T-helper 17 cell (primary cell): ENCODE measurements at regions not wholly inside any gene's neighbourhood (a gene's known extent, or its start where the extent isn't known, plus 50 kb on each side); places are given as distances from the start of the nearest gene placed in this dataset.
"Not testable (repeated sequence)": the region's sequence is repeated elsewhere in the genome, so short reads cannot be mapped to it uniquely, and the experiment has no call there.

ENCODE experiments used
- ATAC-seq: fragments of 150-1000 bp; cut with Tn5 transposase; 2 replicates; pipeline ENCODE4 v1.10.0; 2021; ENCODE audit warnings: mild to moderate bottlenecking, moderate library complexity
- DNase-seq, 3 donors: peaks; one replicate each; pipeline versions ENCODE4 v3.0.0 to v3.0.0-alpha.2; 2020 to 2021
- H3K9me3 ChIP-seq: one replicate; pipeline ENCODE4 v1.7.0; 2013; ENCODE audit warnings: low read length, mild to moderate bottlenecking; ENCODE audit not compliant: control insufficient read depth, poor library complexity, severe bottlenecking
- H3K27ac Mint-ChIP-seq: one replicate; pipeline ENCODE4 v1.8.0; 2022; ENCODE audit warnings: mild to moderate bottlenecking, moderate library complexity, mixed read lengths
- H3K27me3 Mint-ChIP-seq: one replicate; pipeline ENCODE4 v1.8.0; 2022; ENCODE audit warnings: mixed read lengths
- H3K36me3 Mint-ChIP-seq: one replicate; pipeline ENCODE4 v1.8.0; 2022; ENCODE audit warnings: low read depth, mixed read lengths
- H3K4me1 Mint-ChIP-seq: one replicate; pipeline ENCODE4 v1.8.0; 2022; ENCODE audit warnings: mild to moderate bottlenecking, mixed read lengths
- H3K4me3 Mint-ChIP-seq: one replicate; pipeline ENCODE4 v1.8.0; 2022; ENCODE audit warnings: mild to moderate bottlenecking, moderate library complexity, mixed read lengths

- H3K4me3 Mint-ChIP-seq, result no peak overlapping the region
- no peaks in the 10 kb centered on the region for H3K4me1 Mint-ChIP-seq
- ATAC-seq (no peak), DNase-seq (no peak)
- no peaks in the 10 kb centered on the region for H3K36me3 Mint-ChIP-seq
- H3K27me3 Mint-ChIP-seq, result peaks cover 20% of the 10 kb centered on the region
- no peak overlapping the region for H3K27ac Mint-ChIP-seq
- no peaks in the 10 kb centered on the region for H3K9me3 ChIP-seq
Measured at GRCh38 chr18:10353791-10354190, 100.6 kb upstream of the APCDD1 start.

DNA sequence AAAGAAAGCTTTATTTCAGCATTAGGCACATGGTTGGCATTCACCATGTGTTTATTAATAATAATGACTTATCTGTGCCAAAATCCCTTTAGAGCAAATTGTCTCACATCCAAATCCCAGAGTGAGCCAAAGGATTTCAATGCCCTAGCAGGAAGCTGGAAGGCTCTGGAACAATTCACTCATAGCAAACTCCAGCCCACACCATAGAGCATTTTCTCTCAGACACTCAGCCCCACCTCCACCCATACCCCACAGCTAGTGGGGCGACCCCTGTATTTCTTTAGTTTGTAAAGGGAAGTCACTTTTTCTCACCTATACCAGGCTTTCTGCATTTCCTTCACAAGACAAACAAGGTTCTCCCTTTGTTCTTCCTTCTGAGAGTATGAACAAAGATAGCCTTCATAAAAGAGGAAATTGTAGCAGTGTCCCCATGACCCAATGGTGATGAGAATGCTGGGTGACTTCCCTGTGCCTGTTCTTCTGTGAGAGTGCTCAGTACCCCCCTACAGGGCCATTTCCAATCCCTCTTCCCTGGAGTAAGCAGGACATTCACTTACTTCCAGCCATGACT, 100.1 kb upstream of the APCDD1 start:
- ATAC-seq, result no peak
- Mint-ChIP-seq H3K27ac (no peak overlapping the region), H3K4me1 (no peaks in the 10 kb centered on the region), H3K36me3 (no peaks in the 10 kb centered on the region), H3K4me3 (no peak overlapping the region), H3K27me3 (peaks cover 20% of the 10 kb centered on the region)
- DNase-seq, result no peak
- H3K9me3 ChIP-seq, result no peaks in the 10 kb centered on the region

- Mint-ChIP-seq H3K27me3 (peaks cover 17% of the 10 kb centered on the region), H3K27ac (no peak overlapping the region), H3K36me3 (no peaks in the 10 kb centered on the region), H3K4me3 (no peak overlapping the region), H3K4me1 (no peaks in the 10 kb centered on the region)
- no peak for ATAC-seq
- DNase-seq, result no peak
- no peaks in the 10 kb centered on the region for H3K9me3 ChIP-seq
Measured at GRCh38 chr18:10354890-10355289, 99.5 kb upstream of the APCDD1 start.

DNA sequence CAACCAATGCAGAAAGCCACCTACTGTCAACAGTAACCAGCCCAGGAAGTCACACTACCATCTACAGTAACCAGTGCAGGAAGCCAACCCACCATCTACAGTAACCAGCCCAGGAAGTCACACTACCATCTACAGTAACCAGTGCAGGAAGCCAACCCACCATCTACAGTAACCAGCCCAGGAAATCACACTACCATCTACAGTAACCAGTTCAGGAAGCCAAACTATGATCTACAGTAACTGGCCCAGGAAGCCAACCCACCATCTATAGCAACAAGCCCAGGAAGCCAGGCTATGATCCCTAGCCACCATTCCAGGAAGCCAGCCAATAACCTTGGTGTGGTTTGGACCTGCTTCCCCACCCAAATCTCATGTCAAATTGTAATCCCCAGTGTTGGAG, 97.4 kb upstream of the APCDD1 start:
- H3K4me3 Mint-ChIP-seq, ATAC-seq, H3K4me1 Mint-ChIP-seq, DNase-seq, H3K27ac Mint-ChIP-seq, H3K36me3 Mint-ChIP-seq, H3K9me3 ChIP-seq, H3K27me3 Mint-ChIP-seq: not testable (repeated sequence)

DNA sequence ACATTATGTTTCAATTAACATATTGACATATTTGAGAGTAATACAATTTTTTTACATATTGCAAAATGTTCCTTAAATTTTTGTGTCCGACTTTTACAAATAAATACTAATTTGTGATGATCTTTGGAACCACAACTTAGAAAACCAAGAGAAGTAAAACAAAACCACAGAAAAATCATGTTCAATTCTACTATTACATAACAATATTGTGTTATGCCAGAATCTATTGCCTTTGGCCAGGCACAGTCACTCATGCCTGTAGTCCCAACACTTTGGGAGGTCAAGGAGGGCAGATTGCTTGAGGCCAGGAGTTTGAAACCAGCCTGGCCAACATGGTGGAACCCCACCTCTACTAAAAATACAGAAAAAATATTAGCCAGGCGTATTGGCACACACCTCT, 92.8 kb upstream of the APCDD1 start:
- ATAC-seq, result no peak
- Mint-ChIP-seq H3K27me3 (peaks cover 6% of the 10 kb centered on the region), H3K4me3 (no peak overlapping the region), H3K4me1 (no peaks in the 10 kb centered on the region), H3K27ac (no peak overlapping the region), H3K36me3 (no peaks in the 10 kb centered on the region)
- no peaks in the 10 kb centered on the region for H3K9me3 ChIP-seq
- no peak for DNase-seq

GRCh38 chr18:10365021-10365500, 89.4 kb upstream of the APCDD1 start:
- Mint-ChIP-seq H3K27ac (no peak overlapping the region), H3K4me3 (no peak overlapping the region), H3K4me1 (no peaks in the 10 kb centered on the region), H3K27me3 (peaks cover 11% of the 10 kb centered on the region), H3K36me3 (no peaks in the 10 kb centered on the region)
- DNase-seq (no peak), ATAC-seq (no peak)
- no peaks in the 10 kb centered on the region for H3K9me3 ChIP-seq

GRCh38 chr18:10365901-10366300, 88.5 kb upstream of the APCDD1 start:
- DNase-seq (no peak), ATAC-seq (no peak)
- H3K27ac Mint-ChIP-seq, result no peak overlapping the region
- H3K4me1 Mint-ChIP-seq, result no peaks in the 10 kb centered on the region
- H3K36me3 Mint-ChIP-seq, result no peaks in the 10 kb centered on the region
- peaks cover 11% of the 10 kb centered on the region for H3K27me3 Mint-ChIP-seq
- H3K4me3 Mint-ChIP-seq, result no peak overlapping the region
- no peaks in the 10 kb centered on the region for H3K9me3 ChIP-seq

DNA sequence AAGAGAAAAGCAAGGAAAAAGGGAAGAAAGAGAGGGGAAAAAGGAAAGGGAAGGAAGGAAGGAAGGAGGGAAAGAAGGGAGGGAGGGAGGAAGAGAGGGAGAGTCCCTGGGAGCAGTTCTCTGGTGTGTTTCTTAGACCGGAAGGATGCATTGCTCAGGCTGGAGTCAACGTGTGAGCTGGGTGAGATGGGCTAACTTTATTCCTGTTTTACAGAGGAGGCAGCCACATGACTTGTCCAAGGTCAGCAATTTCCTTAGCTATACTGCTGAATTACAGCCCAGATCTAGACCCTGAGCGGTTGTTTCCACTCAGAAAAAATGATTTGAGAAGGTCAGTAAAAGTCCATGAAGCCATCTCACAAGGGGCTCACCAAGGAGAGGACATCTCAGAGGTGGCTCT, 86.6 kb upstream of the APCDD1 start:
- Mint-ChIP-seq H3K4me1 (no peaks in the 10 kb centered on the region), H3K27ac (no peak overlapping the region), H3K36me3 (no peaks in the 10 kb centered on the region), H3K27me3 (peaks cover 17% of the 10 kb centered on the region), H3K4me3 (no peak overlapping the region)
- H3K9me3 ChIP-seq, result no peaks in the 10 kb centered on the region
- ATAC-seq, result no peak
- no peak for DNase-seq

DNA sequence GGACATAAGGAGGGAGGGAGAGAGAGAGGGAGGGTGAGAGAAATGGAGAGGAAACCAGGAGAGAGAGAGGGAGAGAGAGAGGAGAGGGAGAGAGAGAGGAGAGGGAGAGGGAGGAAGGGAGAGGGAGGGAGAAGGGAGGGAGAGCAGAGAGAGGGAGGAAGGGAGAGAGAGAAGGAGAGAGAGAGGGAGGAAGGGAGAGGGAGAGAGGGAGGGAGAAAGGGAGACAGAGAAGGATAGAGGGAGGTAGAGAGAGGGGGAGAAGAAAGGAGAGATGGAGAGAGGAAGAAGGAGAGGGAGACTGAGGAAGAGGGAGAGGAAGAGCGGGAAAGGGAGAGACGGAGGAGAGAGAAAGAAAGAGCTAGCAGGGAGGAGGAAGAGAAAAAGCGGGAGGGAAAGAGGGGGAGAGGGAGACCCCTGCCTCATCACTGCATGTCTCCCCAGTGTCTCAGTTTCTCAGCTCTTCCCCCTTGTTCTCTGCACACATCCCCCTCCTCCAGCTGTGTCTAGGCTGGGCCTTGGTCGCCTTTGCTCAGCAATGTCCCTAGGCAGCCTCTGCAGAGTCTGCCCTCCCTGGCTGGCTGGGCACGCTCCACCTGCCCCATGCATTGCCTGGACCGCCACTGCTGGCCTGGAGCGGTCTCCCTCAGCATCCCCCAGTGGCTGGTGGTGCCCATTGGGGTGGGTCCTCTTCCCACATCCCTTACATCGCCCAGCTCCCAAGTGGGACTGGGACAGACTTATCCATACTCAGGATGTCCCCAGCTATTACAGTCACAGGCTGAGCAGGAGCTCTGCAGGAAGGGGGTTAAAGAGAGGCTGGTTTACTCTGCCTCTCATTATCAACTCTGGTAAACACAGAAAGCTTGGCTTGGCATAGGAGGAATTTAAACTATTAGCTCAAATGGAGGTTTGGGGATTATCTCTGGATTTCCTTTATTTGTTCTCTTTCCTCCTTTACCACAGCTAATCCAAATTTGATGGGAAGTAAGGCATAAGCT, 85.7 kb upstream of the APCDD1 start:
- H3K9me3 ChIP-seq, result no peaks in the 10 kb centered on the region
- ATAC-seq (no peak), DNase-seq (no peak)
- Mint-ChIP-seq H3K4me1 (no peaks in the 10 kb centered on the region), H3K36me3 (no peaks in the 10 kb centered on the region), H3K4me3 (no peak overlapping the region), H3K27me3 (peaks cover 19% of the 10 kb centered on the region), H3K27ac (no peak overlapping the region)

DNA sequence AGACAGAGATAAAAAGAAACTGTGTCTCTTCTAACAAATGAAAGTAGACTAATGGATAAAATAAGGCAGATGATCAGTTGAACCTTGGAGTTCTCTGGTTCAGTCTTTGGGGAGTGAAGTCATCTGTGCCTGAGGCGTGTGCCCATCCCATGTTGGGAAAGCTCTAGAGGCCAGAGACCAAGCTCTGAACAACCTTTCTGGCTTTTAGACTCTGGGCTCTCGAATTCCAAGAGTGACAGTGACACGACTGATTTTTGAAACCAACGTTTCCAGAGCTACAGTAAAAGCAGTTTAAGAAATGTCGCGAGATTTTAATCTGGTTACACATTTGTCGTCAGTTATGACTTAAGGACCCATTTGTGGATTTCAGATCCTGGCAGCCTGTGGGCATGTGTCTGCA, 83.7 kb upstream of the APCDD1 start:
- Mint-ChIP-seq H3K4me1 (no peaks in the 10 kb centered on the region), H3K4me3 (no peak overlapping the region), H3K27me3 (peaks cover 19% of the 10 kb centered on the region), H3K36me3 (no peaks in the 10 kb centered on the region), H3K27ac (no peak overlapping the region)
- DNase-seq (no peak), ATAC-seq (no peak)
- H3K9me3 ChIP-seq, result no peaks in the 10 kb centered on the region

GRCh38 chr18:10371165-10371564, 83.3 kb upstream of the APCDD1 start:
- DNase-seq (no peak), ATAC-seq (no peak)
- H3K27me3 Mint-ChIP-seq, result peaks cover 20% of the 10 kb centered on the region
- no peaks in the 10 kb centered on the region for H3K36me3 Mint-ChIP-seq
- H3K9me3 ChIP-seq, result no peaks in the 10 kb centered on the region
- no peaks in the 10 kb centered on the region for H3K4me1 Mint-ChIP-seq
- no peak overlapping the region for H3K27ac Mint-ChIP-seq
- no peak overlapping the region for H3K4me3 Mint-ChIP-seq

GRCh38 chr18:10374195-10374594, 80.2 kb upstream of the APCDD1 start:
- no peaks in the 10 kb centered on the region for H3K36me3 Mint-ChIP-seq
- DNase-seq, result no peak
- peaks cover 23% of the 10 kb centered on the region for H3K27me3 Mint-ChIP-seq
- no peaks in the 10 kb centered on the region for H3K4me1 Mint-ChIP-seq
- no peak overlapping the region for H3K4me3 Mint-ChIP-seq
- no peaks in the 10 kb centered on the region for H3K9me3 ChIP-seq
- ATAC-seq, result no peak
- no peak overlapping the region for H3K27ac Mint-ChIP-seq

GRCh38 chr18:10374636-10375293, 79.7 kb upstream of the APCDD1 start:
- Mint-ChIP-seq H3K27ac (no peak overlapping the region), H3K4me1 (no peaks in the 10 kb centered on the region), H3K4me3 (no peak overlapping the region), H3K27me3 (peaks cover 28% of the 10 kb centered on the region), H3K36me3 (no peaks in the 10 kb centered on the region)
- H3K9me3 ChIP-seq, result no peaks in the 10 kb centered on the region
- ATAC-seq (no peak), DNase-seq (no peak)
